ENCODE measurements at regions not wholly inside any gene's neighbourhood (a gene's known extent, or its start where the extent isn't known, plus 50 kb on each side); places are given as distances from the start of the nearest gene placed in this dataset.

GRCh38 chr3:162956711-162957110, 1460.1 kb downstream of the OTOL1 start:
- TF ChIP-seq, protein P1, sequence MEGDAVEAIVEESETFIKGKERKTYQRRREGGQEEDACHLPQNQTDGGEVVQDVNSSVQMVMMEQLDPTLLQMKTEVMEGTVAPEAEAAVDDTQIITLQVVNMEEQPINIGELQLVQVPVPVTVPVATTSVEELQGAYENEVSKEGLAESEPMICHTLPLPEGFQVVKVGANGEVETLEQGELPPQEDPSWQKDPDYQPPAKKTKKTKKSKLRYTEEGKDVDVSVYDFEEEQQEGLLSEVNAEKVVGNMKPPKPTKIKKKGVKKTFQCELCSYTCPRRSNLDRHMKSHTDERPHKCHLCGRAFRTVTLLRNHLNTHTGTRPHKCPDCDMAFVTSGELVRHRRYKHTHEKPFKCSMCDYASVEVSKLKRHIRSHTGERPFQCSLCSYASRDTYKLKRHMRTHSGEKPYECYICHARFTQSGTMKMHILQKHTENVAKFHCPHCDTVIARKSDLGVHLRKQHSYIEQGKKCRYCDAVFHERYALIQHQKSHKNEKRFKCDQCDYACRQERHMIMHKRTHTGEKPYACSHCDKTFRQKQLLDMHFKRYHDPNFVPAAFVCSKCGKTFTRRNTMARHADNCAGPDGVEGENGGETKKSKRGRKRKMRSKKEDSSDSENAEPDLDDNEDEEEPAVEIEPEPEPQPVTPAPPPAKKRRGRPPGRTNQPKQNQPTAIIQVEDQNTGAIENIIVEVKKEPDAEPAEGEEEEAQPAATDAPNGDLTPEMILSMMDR (IDR thresholded peaks at IDR 0.05): no peak
- no peak for TF ChIP-seq POLR2A (IDR thresholded peaks at IDR 0.05)

All from gastroesophageal sphincter (tissue), 3 donors.